OCI-LY7 (cell line): ENCODE measurements at regions not wholly inside any gene's neighbourhood (a gene's known extent, or its start where the extent isn't known, plus 50 kb on each side); places are given as distances from the start of the nearest gene placed in this dataset.

Experiments
- BruUV-seq: library from RNA; stranded (reverse); fragments of 400-500 nt; replicated peaks from 2 replicates; lab custom pipeline; 2021; lab: Mats Ljungman, UMichigan
- CTCF ChIA-PET: fragments of 300-600 bp; sonication (Branson Sonifier 250); formaldehyde crosslinking; loops from one replicate; lab custom pipeline; 2022; ENCODE audit warnings: antibody characterized with exemption; ENCODE audit not compliant: unreplicated experiment; lab: Charles Lee
- POLR2A ChIA-PET: fragments of 300-600 bp; sonication (Branson Sonifier 250); formaldehyde crosslinking; loops from one replicate; lab custom pipeline; 2022; ENCODE audit warnings: antibody characterized with exemption; lab: Charles Lee
- DNase-seq: peaks from one replicate; pipeline ENCODE4 v3.0.0-alpha.2; 2015; ENCODE audit warnings: low spot score
- H2AFZ ChIP-seq: fragments of 200-600 bp; sonication (generic), shearing (Covaris generic); 2 replicates; pipeline ENCODE4 v1.6.1; 2014; ENCODE audit warnings: mild to moderate bottlenecking, antibody characterized with exemption, low read length, moderate library complexity
- H3K27ac ChIP-seq: fragments of 200-600 bp; sonication (generic); 2 replicates; pipeline ENCODE4 v1.5.1; 2014; ENCODE audit warnings: mixed run types, low read depth, mild to moderate bottlenecking, moderate library complexity, low read length, inconsistent platforms; ENCODE audit not compliant: poor library complexity, severe bottlenecking
- H3K36me3 ChIP-seq: fragments of 200-600 bp; sonication (generic); 2 replicates; pipeline ENCODE4 v1.6.1; 2014; ENCODE audit warnings: mild to moderate bottlenecking, antibody characterized with exemption, low read length, moderate library complexity, mixed read lengths; ENCODE audit not compliant: insufficient read depth
- H3K4me1 ChIP-seq: fragments of 200-600 bp; sonication (generic); 2 replicates; pipeline ENCODE4 v1.5.1; 2014; ENCODE audit warnings: mild to moderate bottlenecking, low read length; ENCODE audit not compliant: insufficient read depth, poor library complexity, severe bottlenecking
- H3K4me2 ChIP-seq: fragments of 200-600 bp; sonication (generic); 2 replicates; pipeline ENCODE4 v1.6.1; 2014; ENCODE audit warnings: mild to moderate bottlenecking, low read length
- H3K4me3 ChIP-seq: fragments of 200-600 bp; sonication (generic); 2 replicates; pipeline ENCODE4 v1.5.1; 2014; ENCODE audit warnings: mild to moderate bottlenecking, low read depth, low read length; ENCODE audit not compliant: poor library complexity, severe bottlenecking
- H3K79me2 ChIP-seq: fragments of 200-600 bp; sonication (generic); 2 replicates; pipeline ENCODE4 v1.6.1; 2016; ENCODE audit warnings: low read depth, mild to moderate bottlenecking, low read length, moderate library complexity, mixed read lengths; ENCODE audit not compliant: insufficient read depth
- H3K9me2 ChIP-seq: fragments of 200-600 bp; sonication (generic); 2 replicates; pipeline ENCODE4 v1.6.1; 2016; ENCODE audit warnings: mild to moderate bottlenecking, low read length, mixed read lengths; ENCODE audit not compliant: insufficient read depth
- H3K9me3 ChIP-seq: fragments of 200-600 bp; sonication (generic); 2 replicates; pipeline ENCODE4 v1.6.1; 2014; ENCODE audit warnings: mild to moderate bottlenecking, mixed run types, low read length, mixed read lengths
- H4K20me1 ChIP-seq: fragments of 200-600 bp; sonication (generic); 2 replicates; pipeline ENCODE4 v1.6.1; 2014; ENCODE audit warnings: mild to moderate bottlenecking, antibody characterized with exemption, low read length, moderate library complexity, mixed read lengths; ENCODE audit not compliant: insufficient read depth
- CTCF ChIP-seq: fragments of 200-600 bp; sonication (generic); conservative IDR thresholded peaks from 2 replicates; pipeline ENCODE4 v1.5.1; 2014; ENCODE audit warnings: mild to moderate bottlenecking, antibody characterized with exemption, low read length, moderate library complexity, mixed read lengths
- EZH2phosphoT487 ChIP-seq: fragments of 200-600 bp; sonication (generic); IDR thresholded peaks from 2 replicates; pipeline ENCODE4 v1.6.1; 2018; ENCODE audit warnings: low read depth, borderline replicate concordance, mild to moderate bottlenecking, mixed run types, antibody characterized with exemption, low read length, moderate library complexity, mixed read lengths
- intact Hi-C: fragments of 100-400 bp; cut with micrococcal nuclease; formaldehyde crosslinking; loops from one replicate; pipeline ENCODE4 v1.10.0; 2022; ENCODE audit not compliant: unreplicated experiment

DNA sequence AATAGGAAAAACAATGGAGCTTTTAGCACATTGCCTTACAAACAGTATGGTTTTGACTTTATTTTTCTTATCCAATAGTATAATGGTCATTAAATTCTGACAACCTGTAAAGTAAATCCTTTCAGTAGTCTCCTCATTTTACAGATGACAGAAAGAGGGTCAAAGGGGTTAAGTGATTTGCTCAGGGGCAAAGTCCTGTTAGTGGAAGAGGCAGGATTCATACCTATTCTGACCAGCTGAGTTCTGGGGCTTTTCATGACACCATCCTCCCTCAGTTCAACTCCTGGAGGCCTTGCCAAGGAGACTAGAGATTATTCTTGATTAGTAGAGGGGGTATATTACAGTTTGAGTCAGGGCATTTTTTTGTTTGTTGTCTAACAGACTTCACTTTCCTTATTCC is 278.7 kb upstream of the DUSP10 start:
- no peak overlapping the region for H3K4me2 ChIP-seq
- H3K9me2 ChIP-seq = no peaks in the 10 kb centered on the region
- H3K36me3 ChIP-seq = no peaks in the 10 kb centered on the region
- H4K20me1 ChIP-seq = no peaks in the 10 kb centered on the region
- ChIA-PET POLR2A (interaction anchor here (0.6 kb wide), 1 partner anchor 50 kb away, joined by 3 read pairs; no protein-coding TSS in a partner anchor), CTCF (no interaction called here)
- no peaks in the 10 kb centered on the region for H3K79me2 ChIP-seq
- no peak for DNase-seq
- no peak overlapping the region for H3K27ac ChIP-seq
- intact Hi-C loops = no loop called here
- H3K4me1 ChIP-seq = no peaks in the 10 kb centered on the region
- TF ChIP-seq CTCF (no peak), EZH2phosphoT487 (no peak)
- no peak overlapping the region for H3K4me3 ChIP-seq
- no TSS peak for BruUV-seq
- H3K9me3 ChIP-seq = no peaks in the 10 kb centered on the region
- no peak overlapping the region for H2AFZ ChIP-seq

DNA sequence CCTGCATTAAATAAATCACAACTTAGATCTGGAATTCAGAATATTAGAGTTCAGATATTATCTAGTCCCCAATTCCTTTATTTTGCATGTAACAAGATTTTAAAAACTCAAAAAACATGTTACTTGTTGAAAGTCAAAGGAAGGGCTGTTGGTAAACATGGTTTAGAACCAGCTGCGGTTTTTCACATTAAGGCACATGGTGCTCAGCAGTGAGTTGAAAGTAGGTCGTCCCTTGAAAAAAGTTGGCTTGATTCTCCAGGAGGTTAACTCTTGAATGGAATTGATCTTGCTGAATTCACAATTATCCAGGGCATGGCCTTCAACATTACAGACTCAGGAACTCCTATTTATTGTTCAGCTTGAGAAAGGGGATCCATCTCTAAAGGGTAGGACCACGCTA is 277.1 kb upstream of the DUSP10 start:
- intact Hi-C loops = no loop called here

More for the DNA sequence above, 277.1 kb upstream of the DUSP10 start:
- no peak overlapping the region for H3K4me3 ChIP-seq
- no peak overlapping the region for H3K27ac ChIP-seq
- H3K4me2 ChIP-seq = no peak overlapping the region
- no peaks in the 10 kb centered on the region for H3K4me1 ChIP-seq
- no peaks in the 10 kb centered on the region for H3K9me3 ChIP-seq
- no peaks in the 10 kb centered on the region for H3K36me3 ChIP-seq
- no peaks in the 10 kb centered on the region for H3K79me2 ChIP-seq
- no peaks in the 10 kb centered on the region for H4K20me1 ChIP-seq
- TF ChIP-seq EZH2phosphoT487 (no peak), CTCF (no peak)
- H3K9me2 ChIP-seq = no peaks in the 10 kb centered on the region
- no peak for DNase-seq
- H2AFZ ChIP-seq = no peak overlapping the region
- BruUV-seq = no TSS peak
- ChIA-PET POLR2A (interaction anchor here (0.7 kb wide), 1 partner anchor 1106 kb away, joined by 3 read pairs; no protein-coding TSS in a partner anchor), CTCF (no interaction called here)
